IMR-90 (cell line): ENCODE measurements at regions not wholly inside any gene's neighbourhood (a gene's known extent, or its start where the extent isn't known, plus 50 kb on each side); places are given as distances from the start of the nearest gene placed in this dataset.

Experiments
- ATAC-seq: fragments of 200-7000 bp; cut with Tn5 transposase; 2 replicates; pipeline ENCODE4 v1.9.1; 2020; ENCODE audit warnings: low read depth, mild to moderate bottlenecking, moderate library complexity
- BruUV-seq: library from RNA; stranded (reverse); fragments of 400-500 nt; replicated peaks from 2 replicates; lab custom pipeline; 2021; lab: Mats Ljungman, UMichigan
- CTCF ChIA-PET: fragments of 300-600 bp; formaldehyde crosslinking; extraction: SDS; loops from one replicate; lab custom pipeline; 2021; ENCODE audit warnings: antibody characterized with exemption; lab: Yijun Ruan, JAX
- POLR2A ChIA-PET: fragments of 300-600 bp; sonication (Branson Sonifier 250); formaldehyde crosslinking; loops from one replicate; lab custom pipeline; 2022; ENCODE audit warnings: antibody characterized with exemption; ENCODE audit not compliant: unreplicated experiment; lab: Charles Lee
- DNase-seq: peaks from one replicate; pipeline ENCODE4 v3.0.0; 2013
- H2AFZ ChIP-seq: replicated peaks from 2 replicates; pipeline ENCODE3; 2013; ENCODE audit warnings: low read length, mild to moderate bottlenecking; ENCODE audit not compliant: poor library complexity
- H2AK5ac ChIP-seq: 2 replicates; pipeline ENCODE4 v1.6.1; 2013; ENCODE audit warnings: low read depth, low read length, inconsistent platforms
- H2AK9ac ChIP-seq: replicated peaks from 2 replicates; pipeline ENCODE3; 2013; ENCODE audit warnings: mild to moderate bottlenecking, low read depth, low read length, moderate library complexity; ENCODE audit not compliant: poor library complexity
- H2BK120ac ChIP-seq: 2 replicates; pipeline ENCODE4 v1.6.1; 2013; ENCODE audit warnings: low read depth, low read length, inconsistent platforms
- H2BK15ac ChIP-seq: 3 replicates; pipeline ENCODE4 v1.6.1; 2013; ENCODE audit warnings: low read depth, low read length, inconsistent platforms
- H2BK20ac ChIP-seq: 2 replicates; pipeline ENCODE4 v1.6.1; 2013; ENCODE audit warnings: low read depth, mild to moderate bottlenecking, inconsistent platforms, low read length, moderate library complexity
- H2BK5ac ChIP-seq: 2 replicates; pipeline ENCODE4 v1.6.1; 2013; ENCODE audit warnings: mild to moderate bottlenecking, low read depth, low read length, inconsistent platforms; ENCODE audit not compliant: poor library complexity, severe bottlenecking
- H3K14ac ChIP-seq: replicated peaks from 2 replicates; pipeline ENCODE4 v1.6.1; 2013; ENCODE audit warnings: low read depth, low read length, inconsistent platforms
- H3K18ac ChIP-seq: 2 replicates; pipeline ENCODE4 v1.6.1; 2013; ENCODE audit warnings: low read depth, low read length, control low read depth
- H3K23ac ChIP-seq: 2 replicates; pipeline ENCODE4 v1.6.1; 2013; ENCODE audit warnings: low read depth, low read length, inconsistent platforms
- H3K27ac ChIP-seq: 2 replicates; pipeline ENCODE4 v1.5.1; 2013; ENCODE audit warnings: mild to moderate bottlenecking, control low read depth, low read length; ENCODE audit not compliant: insufficient read depth
- H3K27me3 ChIP-seq: 2 replicates; pipeline ENCODE4 v1.6.1; 2013; ENCODE audit warnings: low read length; ENCODE audit not compliant: control insufficient read depth, insufficient read depth
- H3K36me3 ChIP-seq: 2 replicates; pipeline ENCODE4 v1.6.1; 2013; ENCODE audit warnings: low read length, mixed read lengths; ENCODE audit not compliant: control insufficient read depth, insufficient read depth
- H3K4ac ChIP-seq: 2 replicates; pipeline ENCODE4 v1.6.1; 2013; ENCODE audit warnings: low read depth, low read length, inconsistent platforms
- H3K4me1 ChIP-seq: 2 replicates; pipeline ENCODE4 v1.6.1; 2013; ENCODE audit warnings: low read length, mixed read lengths; ENCODE audit not compliant: control insufficient read depth, insufficient read depth
- H3K4me2 ChIP-seq: 2 replicates; pipeline ENCODE4 v1.6.1; 2013; ENCODE audit warnings: low read depth, mild to moderate bottlenecking, control low read depth, low read length, moderate library complexity
- H3K4me3 ChIP-seq: 2 replicates; pipeline ENCODE4 v1.5.1; 2013; ENCODE audit warnings: low read depth, mild to moderate bottlenecking, control low read depth, low read length, moderate library complexity; ENCODE audit not compliant: insufficient read depth
- H3K56ac ChIP-seq: 2 replicates; pipeline ENCODE4 v1.6.1; 2013; ENCODE audit warnings: low read length, inconsistent platforms; ENCODE audit not compliant: insufficient read depth; ENCODE audit errors: extremely low read depth
- H3K79me1 ChIP-seq, 2 experiments: 2 replicates each; pipeline ENCODE4 v1.6.1; 2013; ENCODE audit warnings: low read length in 2 of 2, inconsistent platforms in 1 of 2, low read depth in 1 of 2
- H3K9ac ChIP-seq: 2 replicates; pipeline ENCODE4 v1.6.1; 2013; ENCODE audit warnings: low read depth, low read length, control low read depth
- H3K9me1 ChIP-seq: 2 replicates; pipeline ENCODE4 v1.6.1; 2013; ENCODE audit warnings: low read length, inconsistent platforms; ENCODE audit not compliant: insufficient read depth
- H3K9me3 ChIP-seq: 2 replicates; pipeline ENCODE4 v1.6.1; 2013; ENCODE audit warnings: low read length; ENCODE audit not compliant: control insufficient read depth, insufficient read depth
- H4K20me1 ChIP-seq: 2 replicates; pipeline ENCODE4 v1.6.1; 2013; ENCODE audit warnings: low read length, inconsistent platforms; ENCODE audit not compliant: insufficient read depth
- H4K5ac ChIP-seq: 2 replicates; pipeline ENCODE4 v1.6.1; 2013; ENCODE audit warnings: mild to moderate bottlenecking, low read depth, low read length, control low read depth
- H4K8ac ChIP-seq, 2 experiments: 2 replicates each; pipeline ENCODE4 v1.6.1; 2013; ENCODE audit warnings: low read depth in 2 of 2, low read length in 2 of 2, control low read depth in 1 of 2, inconsistent platforms in 1 of 2
- H4K91ac ChIP-seq: 2 replicates; pipeline ENCODE4 v1.6.1; 2013; ENCODE audit warnings: low read depth, low read length, inconsistent platforms; ENCODE audit not compliant: insufficient read depth
- NFE2L2 ChIP-seq: fragments of 150-350 bp; IDR thresholded peaks from 2 replicates; pipeline ENCODE4 v1.6.1; 2016; ENCODE audit warnings: low read depth, mild to moderate bottlenecking, low read length
- POLR2A ChIP-seq: IDR thresholded peaks from 2 replicates; pipeline ENCODE4 v1.6.1; 2012; ENCODE audit warnings: mild to moderate bottlenecking, low read depth, low read length
- RFX5 ChIP-seq: IDR thresholded peaks from 2 replicates; pipeline ENCODE4 v1.8.0; 2012; ENCODE audit warnings: low read depth, mild to moderate bottlenecking, low read length, moderate library complexity
- WGBS, 2 experiments: methylation state at CpG; one replicate each; pipeline versions ENCODE4 v1.1.5 to v1.1.7; 2013; ENCODE audit warnings: missing lambda C conversion rate in 2 of 2; ENCODE audit not compliant: insufficient read length in 1 of 2; ENCODE audit errors: extremely low coverage in 2 of 2; 5-methylcytosine and 5-hydroxymethylcytosine counted together
- dilution Hi-C: fragments of 300-500 bp; cut with HindIII; formaldehyde crosslinking; loops from one replicate; pipeline ENCODE4 v1.14.3; 2018; ENCODE audit warnings: low sequenced_read_pairs; ENCODE audit not compliant: unreplicated experiment
- in situ Hi-C: fragments of 300-500 bp; cut with MboI; formaldehyde crosslinking; loops from 3 replicates; pipeline ENCODE4 v1.14.3; 2019; ENCODE audit warnings: low sequenced_read_pairs, inconsistent platforms, mixed read lengths
- intact Hi-C: fragments of 100-400 bp; cut with micrococcal nuclease; formaldehyde crosslinking; loops from 2 replicates; pipeline ENCODE4 v1.10.0; 2022
- TF ChIP-seq, protein P1 (sequence below): fragments of 150-350 bp; IDR thresholded peaks from 2 replicates; pipeline ENCODE4 v1.6.1; 2017; ENCODE audit warnings: mild to moderate bottlenecking, antibody characterized with exemption, low read length, low read depth

DNA sequence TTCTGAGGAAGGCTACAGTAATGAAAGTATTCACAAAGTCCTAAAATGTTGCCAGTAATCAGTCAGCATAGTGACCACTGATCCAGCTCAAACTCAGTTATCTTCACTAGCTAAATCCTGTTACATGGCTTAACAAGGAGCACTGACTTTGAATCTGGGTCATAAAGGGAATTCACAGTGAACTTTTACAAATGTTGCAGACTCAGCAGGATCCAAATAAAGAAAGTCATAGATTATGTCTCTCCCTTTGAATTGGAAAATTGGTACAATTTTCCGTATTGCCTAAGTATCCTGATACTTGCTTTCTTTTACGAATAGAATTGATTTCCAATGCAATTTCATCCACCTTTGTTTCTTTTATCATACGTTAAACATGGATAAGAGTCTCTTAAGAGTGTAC, 431.5 kb upstream of the CNTN6 start:
- Histone ChIP-seq H2AK9ac (no peak overlapping the region), H3K18ac (no peak overlapping the region), H3K9me3 (no peaks in the 10 kb centered on the region; the same call in 1 of the 2 replicates), H3K36me3 (no peaks in the 10 kb centered on the region), H3K4me2 (no peak overlapping the region), H2BK20ac (no peak overlapping the region), H3K27me3 (no peaks in the 10 kb centered on the region), H4K8ac (no peak overlapping the region), H3K9me1 (no peaks in the 10 kb centered on the region), H2AFZ (no peak overlapping the region), H4K20me1 (no peaks in the 10 kb centered on the region), H3K27ac (no peak overlapping the region), H2AK5ac (no peak overlapping the region), H2BK120ac (no peak overlapping the region), H4K91ac (no peak overlapping the region), H3K79me1 (no peaks in the 10 kb centered on the region), H3K4me3 (no peak overlapping the region), H3K56ac (no peak overlapping the region), H3K23ac (no peak overlapping the region), H2BK5ac (no peak overlapping the region), H4K5ac (no peak overlapping the region), H3K4ac (no peak overlapping the region), H2BK15ac (no peak overlapping the region), H3K9ac (no peak overlapping the region), H3K4me1 (no peaks in the 10 kb centered on the region), H3K14ac (no peak overlapping the region)
- BruUV-seq: no TSS peak
- TF ChIP-seq POLR2A (no peak), RFX5 (no peak), NFE2L2 (no peak)
- TF ChIP-seq, protein P1, sequence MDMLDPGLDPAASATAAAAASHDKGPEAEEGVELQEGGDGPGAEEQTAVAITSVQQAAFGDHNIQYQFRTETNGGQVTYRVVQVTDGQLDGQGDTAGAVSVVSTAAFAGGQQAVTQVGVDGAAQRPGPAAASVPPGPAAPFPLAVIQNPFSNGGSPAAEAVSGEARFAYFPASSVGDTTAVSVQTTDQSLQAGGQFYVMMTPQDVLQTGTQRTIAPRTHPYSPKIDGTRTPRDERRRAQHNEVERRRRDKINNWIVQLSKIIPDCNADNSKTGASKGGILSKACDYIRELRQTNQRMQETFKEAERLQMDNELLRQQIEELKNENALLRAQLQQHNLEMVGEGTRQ: no peak
- no peak for ATAC-seq
- WGBS, 2 experiments: no CpG with 5 or more reads among the region's 3 CpGs
- POLR2A ChIA-PET: no interaction called here
- CTCF ChIA-PET: no interaction called here
- intact Hi-C loops: no loop called here
- in situ Hi-C loops: no loop called here
- DNase-seq: no peak
- dilution Hi-C loops: no loop called here
